HG03139 (cell line): ENCODE measurements at regions not wholly inside any gene's neighbourhood (a gene's known extent, or its start where the extent isn't known, plus 50 kb on each side); places are given as distances from the start of the nearest gene placed in this dataset.
A peak's percentile ranks its signal among the peaks of the same experiment; 100 is the strongest.

Experiments used
- ATAC-seq: cut with Tn5 transposase; IDR thresholded peaks from one replicate; pipeline ENCODE4 v1.9.1; 2021; ENCODE audit not compliant: unreplicated experiment

- ATAC-seq, result no peak
These were observed 662.7 kb upstream of the POT1 start for GRCh38 chr7:125592331-125592730.

GRCh38 chr7:125573126-125573525, 643.5 kb upstream of the POT1 start:
- ATAC-seq, result no peak

GRCh38 chr7:125572414-125572813, 642.8 kb upstream of the POT1 start:
- ATAC-seq, result no peak

- peak; percentile 67 for ATAC-seq
These were observed 639.2 kb upstream of the POT1 start for GRCh38 chr7:125568799-125569198.

- ATAC-seq, result no peak
These were observed 638.1 kb upstream of the POT1 start for GRCh38 chr7:125567686-125568085.

GRCh38 chr7:125563964-125564529, 634.4 kb upstream of the POT1 start:
- no peak for ATAC-seq

GRCh38 chr7:125563557-125563956, 633.9 kb upstream of the POT1 start:
- ATAC-seq, result no peak

GRCh38 chr7:125561006-125561405, 631.4 kb upstream of the POT1 start:
- ATAC-seq, result no peak

GRCh38 chr7:125559921-125560320, 630.3 kb upstream of the POT1 start:
- no peak for ATAC-seq

- no peak for ATAC-seq
These were observed 626.3 kb upstream of the POT1 start for GRCh38 chr7:125555916-125556315.

GRCh38 chr7:125551008-125551407, 621.4 kb upstream of the POT1 start:
- ATAC-seq, result no peak

GRCh38 chr7:125547505-125547904, 617.9 kb upstream of the POT1 start:
- no peak for ATAC-seq

GRCh38 chr7:125530553-125530952, 600.9 kb upstream of the POT1 start:
- ATAC-seq, result no peak

- ATAC-seq, result no peak
These were observed 599.6 kb upstream of the POT1 start for GRCh38 chr7:125529249-125529648.

GRCh38 chr7:125526958-125527357, 597.3 kb upstream of the POT1 start:
- no peak for ATAC-seq

- ATAC-seq, result no peak
These were observed 596.5 kb upstream of the POT1 start for GRCh38 chr7:125526092-125526491.

- no peak for ATAC-seq
These were observed 586.6 kb upstream of the POT1 start for GRCh38 chr7:125516194-125516593.

- no peak for ATAC-seq
These were observed 582.7 kb upstream of the POT1 start for GRCh38 chr7:125512373-125512772.

GRCh38 chr7:125511310-125511709, 581.7 kb upstream of the POT1 start:
- ATAC-seq, result no peak

- no peak for ATAC-seq
These were observed 576.7 kb upstream of the POT1 start for GRCh38 chr7:125506331-125506730.

- no peak for ATAC-seq
These were observed 575.2 kb upstream of the POT1 start for GRCh38 chr7:125504848-125505247.

- no peak for ATAC-seq
These were observed 566.4 kb upstream of the POT1 start for GRCh38 chr7:125495997-125496396.

- no peak for ATAC-seq
These were observed 562.9 kb upstream of the POT1 start for GRCh38 chr7:125492521-125492920.

- no peak for ATAC-seq
These were observed 561.5 kb upstream of the POT1 start for GRCh38 chr7:125491137-125491536.
